GM18508 (cell line): ENCODE measurements at regions not wholly inside any gene's neighbourhood (a gene's known extent, or its start where the extent isn't known, plus 50 kb on each side); places are given as distances from the start of the nearest gene placed in this dataset.
"Not testable (repeated sequence)": the region's sequence is repeated elsewhere in the genome, so short reads cannot be mapped to it uniquely, and the experiment has no call there.

Source experiments
- ATAC-seq: cut with Tn5 transposase; IDR thresholded peaks from one replicate; pipeline ENCODE4 v1.9.1; 2021; ENCODE audit warnings: moderate number of reproducible peaks; ENCODE audit not compliant: insufficient read depth, unreplicated experiment

- no peak for ATAC-seq
These were observed 549.5 kb upstream of the ID2 start for GRCh38 chr2:8132351-8132831.

GRCh38 chr2:8132879-8133278 lies 549.0 kb upstream of the ID2 start:
- no peak for ATAC-seq

GRCh38 chr2:8133363-8133762 lies 548.5 kb upstream of the ID2 start:
- ATAC-seq, result no peak

- no peak for ATAC-seq
These were observed 547.9 kb upstream of the ID2 start for GRCh38 chr2:8133913-8134472.

- ATAC-seq, result no peak
These were observed 547.4 kb upstream of the ID2 start for GRCh38 chr2:8134473-8134932.

GRCh38 chr2:8134985-8135682 lies 546.7 kb upstream of the ID2 start:
- ATAC-seq, result no peak

- no peak for ATAC-seq
These were observed 544.1 kb upstream of the ID2 start for GRCh38 chr2:8137801-8138200.

- ATAC-seq, result no peak
These were observed 543.3 kb upstream of the ID2 start for GRCh38 chr2:8138525-8138922.

GRCh38 chr2:8138923-8139667 lies 542.8 kb upstream of the ID2 start:
- ATAC-seq, result no peak

- ATAC-seq, result no peak
These were observed 542.1 kb upstream of the ID2 start for GRCh38 chr2:8139668-8140200.

GRCh38 chr2:8141079-8141707 lies 540.7 kb upstream of the ID2 start:
- no peak for ATAC-seq

- ATAC-seq, result no peak
These were observed 540.1 kb upstream of the ID2 start for GRCh38 chr2:8141780-8142179.

- ATAC-seq, result no peak
These were observed 539.4 kb upstream of the ID2 start for GRCh38 chr2:8142461-8142860.

- no peak for ATAC-seq
These were observed 537.7 kb upstream of the ID2 start for GRCh38 chr2:8144131-8144631.

- no peak for ATAC-seq
These were observed 537.1 kb upstream of the ID2 start for GRCh38 chr2:8144785-8145184.

GRCh38 chr2:8145375-8145774 lies 536.5 kb upstream of the ID2 start:
- ATAC-seq, result not testable (repeated sequence)

- ATAC-seq, result no peak
These were observed 535.5 kb upstream of the ID2 start for GRCh38 chr2:8146132-8147005.

GRCh38 chr2:8148260-8149006 lies 533.4 kb upstream of the ID2 start:
- no peak for ATAC-seq

GRCh38 chr2:8149007-8149405 lies 532.9 kb upstream of the ID2 start:
- no peak for ATAC-seq
